Spleen (tissue), 11 donors: ENCODE measurements at regions not wholly inside any gene's neighbourhood (a gene's known extent, or its start where the extent isn't known, plus 50 kb on each side); places are given as distances from the start of the nearest gene placed in this dataset.

Experiments
- DNase-seq: peaks from one replicate; pipeline ENCODE4 v3.0.0-alpha.2; 2020
- H3K27ac ChIP-seq, 8 donors: fragments of 200-600 bp; sonication (generic) in 7 of 8; 1 replicate in 4 of 8; 2 replicates in 4 of 8; pipeline versions ENCODE4 v1.5.0 to v1.8.0; 2016 to 2021; ENCODE audit warnings: inconsistent platforms in 4 of 8, mild to moderate bottlenecking in 4 of 8, moderate library complexity in 1 of 8
- H3K27me3 ChIP-seq, 7 donors: fragments of 200-600 bp; sonication (generic) in 6 of 7; replicated peaks in 1 of 7; 1 replicate in 4 of 7; 2 replicates in 3 of 7; pipeline versions ENCODE4 v1.5.0 to v1.8.0; 2016 to 2021; ENCODE audit warnings: inconsistent platforms in 3 of 7, mild to moderate bottlenecking in 1 of 7
- H3K36me3 ChIP-seq, 6 donors: fragments of 200-600 bp; sonication (generic) in 5 of 6; 1 replicate in 4 of 6; 2 replicates in 2 of 6; pipeline versions ENCODE4 v1.5.0 to v1.8.0; 2016 to 2021; ENCODE audit warnings: inconsistent platforms in 2 of 6
- H3K4me1 ChIP-seq, 6 donors: fragments of 200-600 bp; sonication (generic) in 5 of 6; 1 replicate in 3 of 6; 2 replicates in 3 of 6; pipeline versions ENCODE4 v1.5.0 to v1.8.0; 2016 to 2021; ENCODE audit warnings: inconsistent platforms in 3 of 6
- H3K4me3 ChIP-seq, 8 donors: fragments of 200-600 bp; sonication (generic) in 7 of 8; 1 replicate in 4 of 8; 2 replicates in 4 of 8; pipeline versions ENCODE4 v1.5.0 to v1.8.0; 2016 to 2021; ENCODE audit warnings: inconsistent platforms in 4 of 8, mild to moderate bottlenecking in 4 of 8, moderate library complexity in 2 of 8
- H3K9me3 ChIP-seq, 8 donors: fragments of 200-600 bp; sonication (generic) in 7 of 8; 1 replicate in 4 of 8; 2 replicates in 4 of 8; pipeline versions ENCODE4 v1.5.0 to v1.8.0; 2016 to 2021; ENCODE audit warnings: inconsistent platforms in 4 of 8
- CTCF ChIP-seq, 11 experiments: fragments of 200-600 bp in 7 of 11; fragments of 450-650 bp in 4 of 11; sonication (generic) in 4 of 11; IDR thresholded peaks in 8 of 11; conservative IDR thresholded peaks in 3 of 11; 1 replicate in 7 of 11; 2 replicates in 4 of 11; pipeline versions ENCODE4 v1.4.0 to v1.8.0; 2016 to 2021; ENCODE audit warnings: antibody characterized with exemption in 11 of 11, inconsistent platforms in 4 of 11, mild to moderate bottlenecking in 1 of 11
- POLR2A ChIP-seq, 3 donors: fragments of 450-650 bp; IDR thresholded peaks; one replicate each; pipeline ENCODE4 v1.5.1; 2017; ENCODE audit warnings: antibody characterized with exemption in 3 of 3, mild to moderate bottlenecking in 1 of 3
- POLR2AphosphoS5 ChIP-seq, 3 donors: sonication (generic); formaldehyde crosslinking; IDR thresholded peaks; one replicate each; pipeline ENCODE4 v1.5.1; 2017; ENCODE audit warnings: antibody characterized with exemption in 3 of 3
- whole genome bisulfite sequencing, 5 donors: extraction: QIAGEN DNeasy Blood & Tissue Kit in 3 of 5; methylation state at CpG; one replicate each; pipeline versions ENCODE4 v1.1.5 to v1.1.7; 2013 to 2018; 5-methylcytosine and 5-hydroxymethylcytosine counted together
- intact Hi-C: fragments of 100-400 bp; cut with DNase I; formaldehyde crosslinking; loops from one replicate; pipeline ENCODE4 v1.15.0; 2023; ENCODE audit warnings: low total_unique reads
- donor health status: healthy with polysubstance abuse.
- donor health status: DM: no; HTN: no; CAD: no; lungs with moderate emphysema.
- donor health status: DM: no; HTN: no; CAD: no.
- donor health status: Bipolar disorder and iron deficiency.
- donor health status: healthy.
- donor health status: DM: no; HTN: no; CAD: no.
- donor health status: DM: yes; HTN: yes; CAD: no.

DNA sequence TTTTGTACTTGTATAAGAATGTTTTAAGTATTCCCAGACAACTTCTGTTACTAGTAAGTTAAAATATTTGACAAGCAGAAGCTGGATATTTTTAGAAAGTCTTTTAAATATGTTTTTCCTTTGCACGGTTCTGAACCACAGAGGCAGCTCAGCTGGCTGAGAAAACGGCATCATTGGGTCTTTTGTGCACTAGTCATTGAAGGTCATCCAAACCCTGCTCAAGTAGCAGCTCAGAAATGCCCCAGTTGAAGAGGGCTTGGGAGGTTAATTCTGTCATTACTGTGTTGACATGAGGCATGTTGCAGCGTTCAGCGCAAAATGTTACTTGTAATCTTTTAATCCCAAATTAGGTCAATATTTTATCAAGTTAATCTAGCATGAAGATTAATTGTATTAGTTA lies 383.7 kb upstream of the FAM241A start:
- intact Hi-C loops: no loop called here
- Histone ChIP-seq H3K4me3 (no peak overlapping the region), H3K27ac (no peak overlapping the region), H3K27me3 (no peaks in the 10 kb centered on the region), H3K36me3 (no peaks in the 10 kb centered on the region), H3K4me1 (no peaks in the 10 kb centered on the region), H3K9me3 (peaks cover 0 to 4% (median 0%) of the 10 kb centered on the region in 8 donors)
- TF ChIP-seq CTCF (IDR thresholded peaks at IDR 0.05 in 8 of 11, conservative IDR thresholded peaks at IDR 0.05 in 3 of 11) (no peak), POLR2AphosphoS5 (IDR thresholded peaks at IDR 0.05) (peak in 1 of 3 donors; percentile 10), POLR2A (IDR thresholded peaks at IDR 0.05) (no peak)
- WGBS, 5 donors: 29 to 39% (median 35%) methylated on average over 4 of the region's 4 CpGs
- no peak for DNase-seq

DNA sequence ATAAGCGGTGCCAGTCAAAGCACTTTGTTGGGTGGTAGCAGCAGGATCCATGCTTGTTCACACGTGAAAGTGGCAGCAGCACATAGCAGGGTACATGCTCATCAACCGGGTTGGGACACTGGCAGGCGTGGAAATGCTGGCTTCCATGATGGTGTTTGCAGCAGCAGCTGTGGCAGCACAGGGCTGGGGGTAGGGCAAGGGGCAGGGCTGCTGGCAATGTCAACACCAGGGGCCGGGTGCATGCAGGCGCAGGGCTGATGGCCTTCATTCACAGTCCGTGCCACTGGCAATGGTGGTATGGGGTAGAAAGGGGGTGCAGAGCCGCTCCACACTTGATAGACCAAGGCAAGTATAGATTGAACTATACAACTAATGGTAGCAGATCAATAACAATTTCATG lies 374.7 kb upstream of the FAM241A start:
- WGBS, 5 donors: 62 to 94% (median 74%) methylated on average over 5 to 8 of the region's 8 CpGs
- Histone ChIP-seq H3K27ac (no peak overlapping the region), H3K9me3 (peaks cover 0 to 1% (median 0%) of the 10 kb centered on the region in 8 donors), H3K4me1 (no peaks in the 10 kb centered on the region), H3K4me3 (no peak overlapping the region), H3K36me3 (no peaks in the 10 kb centered on the region), H3K27me3 (no peaks in the 10 kb centered on the region)
- intact Hi-C loops: no loop called here
- TF ChIP-seq POLR2AphosphoS5 (IDR thresholded peaks at IDR 0.05) (no peak), CTCF (IDR thresholded peaks at IDR 0.05 in 8 of 11, conservative IDR thresholded peaks at IDR 0.05 in 3 of 11) (no peak), POLR2A (IDR thresholded peaks at IDR 0.05) (no peak)
- DNase-seq: no peak

GRCh38 chr4:111773858-111774257 lies 371.4 kb upstream of the FAM241A start:
- TF ChIP-seq POLR2AphosphoS5 (IDR thresholded peaks at IDR 0.05) (no peak), POLR2A (IDR thresholded peaks at IDR 0.05) (no peak), CTCF (IDR thresholded peaks at IDR 0.05 in 8 of 11, conservative IDR thresholded peaks at IDR 0.05 in 3 of 11) (no peak)
- H3K27ac ChIP-seq: no peak overlapping the region
- H3K9me3 ChIP-seq: no peaks in the 10 kb centered on the region
- no peaks in the 10 kb centered on the region for H3K27me3 ChIP-seq
- 59 to 77% (median 64%) methylated on average over 3 of the region's 3 CpGs for WGBS, 5 donors
- no peaks in the 10 kb centered on the region for H3K36me3 ChIP-seq
- intact Hi-C loops: no loop called here
- H3K4me3 ChIP-seq: no peak overlapping the region
- no peak for DNase-seq
- H3K4me1 ChIP-seq: no peaks in the 10 kb centered on the region

- no peak for DNase-seq
- Histone ChIP-seq H3K27me3 (no peaks in the 10 kb centered on the region), H3K4me1 (no peaks in the 10 kb centered on the region), H3K27ac (no peak overlapping the region), H3K36me3 (no peaks in the 10 kb centered on the region), H3K9me3 (no peaks in the 10 kb centered on the region), H3K4me3 (no peak overlapping the region)
- no peak for TF ChIP-seq POLR2A (IDR thresholded peaks at IDR 0.05)
- TF ChIP-seq POLR2AphosphoS5 (IDR thresholded peaks at IDR 0.05): no peak
- TF ChIP-seq CTCF (IDR thresholded peaks at IDR 0.05 in 8 of 11, conservative IDR thresholded peaks at IDR 0.05 in 3 of 11): no peak
- intact Hi-C loops: no loop called here
- WGBS, 5 donors: 70 to 80% (median 72%) methylated on average over 4 of the region's 4 CpGs
These were observed 369.5 kb upstream of the FAM241A start for GRCh38 chr4:111775556-111776297.
